ENCODE measurements at regions not wholly inside any gene's neighbourhood (a gene's known extent, or its start where the extent isn't known, plus 50 kb on each side); places are given as distances from the start of the nearest gene placed in this dataset.

GRCh38 chr11:29296680-29297079 lies 720.1 kb downstream of the KCNA4 start:
- Histone ChIP-seq H3K36me3 (no peaks in the 10 kb centered on the region), H3K27me3 (ENCODE audit: insufficient read depth, low read depth, severe bottlenecking) (no peaks in the 10 kb centered on the region), H3K27ac (no peak overlapping the region), H3K4me3 (ENCODE audit: low read depth, low read length) (no peak overlapping the region), H3K9me3 (ENCODE audit: severe bottlenecking) (no peaks in the 10 kb centered on the region)
- DNase-seq, result no peak
- TF ChIP-seq CTCF (IDR thresholded peaks at IDR 0.05; ENCODE audit: low read depth, low read length), result no peak

- Histone ChIP-seq H3K36me3 (no peaks in the 10 kb centered on the region), H3K4me3 (ENCODE audit: low read depth, low read length) (no peak overlapping the region), H3K27ac (no peak overlapping the region), H3K27me3 (ENCODE audit: insufficient read depth, low read depth, severe bottlenecking) (no peaks in the 10 kb centered on the region), H3K9me3 (ENCODE audit: severe bottlenecking) (no peaks in the 10 kb centered on the region)
- DNase-seq, result no peak
- TF ChIP-seq CTCF (IDR thresholded peaks at IDR 0.05; ENCODE audit: low read depth, low read length), result no peak
Observed at GRCh38 chr11:29293825-29294224, 723.0 kb downstream of the KCNA4 start.

GRCh38 chr11:29282088-29282487 lies 734.7 kb downstream of the KCNA4 start:
- DNase-seq, result no peak
- Histone ChIP-seq H3K4me3 (ENCODE audit: low read depth, low read length) (no peak overlapping the region), H3K27ac (no peak overlapping the region), H3K27me3 (ENCODE audit: insufficient read depth, low read depth, severe bottlenecking) (no peaks in the 10 kb centered on the region), H3K9me3 (ENCODE audit: severe bottlenecking) (no peaks in the 10 kb centered on the region), H3K36me3 (no peaks in the 10 kb centered on the region)
- TF ChIP-seq CTCF (IDR thresholded peaks at IDR 0.05; ENCODE audit: low read depth, low read length), result no peak

- H3K4me3 ChIP-seq (ENCODE audit: low read depth, low read length), result no peak overlapping the region
- H3K27me3 ChIP-seq (ENCODE audit: insufficient read depth, low read depth, severe bottlenecking), result no peaks in the 10 kb centered on the region
- H3K36me3 ChIP-seq, result no peaks in the 10 kb centered on the region
- no peak overlapping the region for H3K27ac ChIP-seq
- TF ChIP-seq CTCF (IDR thresholded peaks at IDR 0.05; ENCODE audit: low read depth, low read length), result no peak
- no peaks in the 10 kb centered on the region for H3K9me3 ChIP-seq (ENCODE audit: severe bottlenecking)
- DNase-seq, result no peak
Observed at GRCh38 chr11:29281271-29281777, 735.5 kb downstream of the KCNA4 start.

GRCh38 chr11:29280452-29280851 lies 736.4 kb downstream of the KCNA4 start:
- DNase-seq, result no peak
- H3K27me3 ChIP-seq (ENCODE audit: insufficient read depth, low read depth, severe bottlenecking), result no peaks in the 10 kb centered on the region
- no peaks in the 10 kb centered on the region for H3K9me3 ChIP-seq (ENCODE audit: severe bottlenecking)
- H3K36me3 ChIP-seq, result no peaks in the 10 kb centered on the region
- H3K4me3 ChIP-seq (ENCODE audit: low read depth, low read length), result no peak overlapping the region
- H3K27ac ChIP-seq, result no peak overlapping the region
- TF ChIP-seq CTCF (IDR thresholded peaks at IDR 0.05; ENCODE audit: low read depth, low read length), result no peak

- no peak for TF ChIP-seq CTCF (IDR thresholded peaks at IDR 0.05; ENCODE audit: low read depth, low read length)
- Histone ChIP-seq H3K27me3 (ENCODE audit: insufficient read depth, low read depth, severe bottlenecking) (no peaks in the 10 kb centered on the region), H3K9me3 (ENCODE audit: severe bottlenecking) (no peaks in the 10 kb centered on the region), H3K36me3 (no peaks in the 10 kb centered on the region), H3K27ac (no peak overlapping the region), H3K4me3 (ENCODE audit: low read depth, low read length) (no peak overlapping the region)
- DNase-seq, result no peak
Observed at GRCh38 chr11:29279716-29280115, 737.1 kb downstream of the KCNA4 start.
